SK-N-SH (cell line): ENCODE measurements at regions not wholly inside any gene's neighbourhood (a gene's known extent, or its start where the extent isn't known, plus 50 kb on each side); places are given as distances from the start of the nearest gene placed in this dataset.

Experiments
- CTCF ChIA-PET: fragments of 300-600, 350-600 bp; formaldehyde crosslinking; extraction: SDS; loops from one replicate; lab custom pipeline; 2021; lab: Yijun Ruan, JAX
- POLR2A ChIA-PET: fragments of 350-600 bp; sonication (Branson Sonifier 250); formaldehyde crosslinking; extraction: SDS; loops from one replicate; lab custom pipeline; 2020; ENCODE audit warnings: antibody characterized with exemption, inconsistent platforms; lab: Yijun Ruan, JAX
- DNase-seq: peaks from one replicate; pipeline ENCODE4 v3.0.0; 2012
- H2AFZ ChIP-seq: fragments of 200-600 bp; sonication (generic); 2 replicates; pipeline ENCODE4 v1.8.1; 2016; ENCODE audit warnings: antibody characterized with exemption, mild to moderate bottlenecking, low read depth
- H3F3A ChIP-seq: fragments of 200-600 bp; sonication (generic); replicated peaks from 2 replicates; pipeline ENCODE3; 2016; ENCODE audit warnings: antibody characterized with exemption, mild to moderate bottlenecking; ENCODE audit not compliant: insufficient read depth
- H3K27ac ChIP-seq, 2 experiments: fragments of 200-500 bp in 1 of 2; fragments of 200-600 bp in 1 of 2; sonication (Bioruptor generic) in 1 of 2; sonication (generic), shearing (Covaris generic) in 1 of 2; 2 replicates each; pipeline versions ENCODE4 v1.5.1 to v1.6.1; 2014 to 2016; ENCODE audit warnings: low read depth in 2 of 2, inconsistent platforms in 1 of 2, low read length in 1 of 2, mild to moderate bottlenecking in 1 of 2, mixed read lengths in 1 of 2
- H3K27me3 ChIP-seq: fragments of 200-600 bp; sonication (generic), shearing (Covaris generic); 2 replicates; pipeline ENCODE4 v1.6.1; 2016; ENCODE audit warnings: mixed run types; ENCODE audit not compliant: insufficient read depth
- H3K36me3 ChIP-seq, 2 experiments: fragments of 200-500 bp in 1 of 2; fragments of 200-600 bp in 1 of 2; sonication (Bioruptor generic) in 1 of 2; sonication (generic) in 1 of 2; replicated peaks in 1 of 2; 2 replicates each; pipeline versions ENCODE3 to v1.5.1; 2014 to 2016; ENCODE audit warnings: low read length in 1 of 2, mild to moderate bottlenecking in 1 of 2; ENCODE audit not compliant: insufficient read depth in 2 of 2, control insufficient read depth in 1 of 2
- H3K4me1 ChIP-seq, 2 experiments: fragments of 200-500 bp in 1 of 2; fragments of 200-600 bp in 1 of 2; sonication (Bioruptor generic) in 1 of 2; sonication (generic), shearing (Covaris generic) in 1 of 2; 2 replicates each; pipeline versions ENCODE4 v1.5.1 to v1.6.1; 2014 to 2016; ENCODE audit warnings: low read depth in 1 of 2, low read length in 1 of 2, mixed run types in 1 of 2; ENCODE audit not compliant: insufficient read depth in 2 of 2, control insufficient read depth in 1 of 2
- H3K4me2 ChIP-seq: fragments of 200-600 bp; sonication (generic), shearing (Covaris generic); 2 replicates; pipeline ENCODE4 v1.6.1; 2017; ENCODE audit warnings: mixed run types
- H3K4me3 ChIP-seq, 2 experiments: fragments of 200-500 bp in 1 of 2; fragments of 200-600 bp in 1 of 2; sonication (Bioruptor generic) in 1 of 2; sonication (generic), shearing (Covaris generic) in 1 of 2; 2 replicates each; pipeline versions ENCODE4 v1.5.1 to v1.8.1; 2014 to 2016; ENCODE audit warnings: low read depth in 2 of 2, inconsistent platforms in 1 of 2, low read length in 1 of 2, mild to moderate bottlenecking in 1 of 2, mixed read lengths in 1 of 2, moderate library complexity in 1 of 2
- H3K79me2 ChIP-seq: fragments of 200-600 bp; sonication (generic); 2 replicates; pipeline ENCODE4 v1.8.1; 2017; ENCODE audit warnings: mild to moderate bottlenecking; ENCODE audit not compliant: insufficient read depth
- H3K9ac ChIP-seq: fragments of 200-600 bp; sonication (generic); 2 replicates; pipeline ENCODE4 v1.6.1; 2017; ENCODE audit warnings: mixed run types
- H3K9me2 ChIP-seq: fragments of 200-600 bp; sonication (generic); 2 replicates; pipeline ENCODE4 v1.6.1; 2017; ENCODE audit warnings: mixed run types
- H3K9me3 ChIP-seq: fragments of 200-600 bp; sonication (generic); 2 replicates; pipeline ENCODE4 v1.6.1; 2017; ENCODE audit warnings: mixed run types, mild to moderate bottlenecking, moderate library complexity
- H4K20me1 ChIP-seq: fragments of 200-600 bp; sonication (generic); 2 replicates; pipeline ENCODE4 v1.6.1; 2017; ENCODE audit warnings: mild to moderate bottlenecking, mixed run types; ENCODE audit not compliant: insufficient read depth
- CTCF ChIP-seq: fragments of 200-600 bp; sonication (generic); IDR thresholded peaks from 2 replicates; pipeline ENCODE4 v1.6.1; 2017; ENCODE audit warnings: antibody characterized with exemption, mild to moderate bottlenecking, moderate library complexity
- EP300 ChIP-seq, 2 experiments: IDR thresholded peaks; 2 replicates each; pipeline versions ENCODE4 v1.4.0 to v1.6.1; 2012; ENCODE audit warnings: borderline replicate concordance in 1 of 2, low read depth in 1 of 2, low read length in 1 of 2
- FOXJ3 ChIP-seq: sonication (generic); formaldehyde crosslinking; IDR thresholded peaks from 2 replicates; pipeline ENCODE4 v1.5.1; 2020; ENCODE audit warnings: mild to moderate bottlenecking, missing genetic modification reagents
- FOXM1 ChIP-seq: IDR thresholded peaks from 2 replicates; pipeline ENCODE4 v1.4.0; 2012; ENCODE audit warnings: low read depth, mild to moderate bottlenecking
- GATA2 ChIP-seq: sonication (generic); formaldehyde crosslinking; IDR thresholded peaks from 2 replicates; pipeline ENCODE4 v1.5.0; 2020; ENCODE audit warnings: mild to moderate bottlenecking, missing genetic modification reagents
- JUND ChIP-seq: IDR thresholded peaks from 2 replicates; pipeline ENCODE4 v1.4.0; 2012
- MEF2A ChIP-seq: IDR thresholded peaks from 2 replicates; pipeline ENCODE4 v1.4.0; 2012; ENCODE audit warnings: low read depth, borderline replicate concordance
- MXI1 ChIP-seq: IDR thresholded peaks from 2 replicates; pipeline ENCODE4 v1.6.1; 2012; ENCODE audit warnings: mild to moderate bottlenecking, low read depth, low read length, improper control_type of control experiment
- NFIC ChIP-seq: IDR thresholded peaks from 2 replicates; pipeline ENCODE4 v1.4.0; 2012; ENCODE audit warnings: borderline replicate concordance
- PBX3 ChIP-seq: IDR thresholded peaks from 2 replicates; pipeline ENCODE4; 2012
- POLR2AphosphoS5 ChIP-seq: IDR thresholded peaks from 2 replicates; pipeline ENCODE4 v1.6.1; 2012; ENCODE audit warnings: low read depth, low read length
- RAD21 ChIP-seq: IDR thresholded peaks from 2 replicates; pipeline ENCODE4 v1.6.1; 2012; ENCODE audit warnings: mild to moderate bottlenecking, low read length
- REST ChIP-seq: IDR thresholded peaks from 2 replicates; pipeline ENCODE4 v1.6.1; 2012; ENCODE audit warnings: mild to moderate bottlenecking, low read depth, low read length, moderate library complexity
- RFX5 ChIP-seq: IDR thresholded peaks from 2 replicates; pipeline ENCODE4 v1.6.1; 2012; ENCODE audit warnings: mild to moderate bottlenecking, improper control_type of control experiment, low read length
- SIN3A ChIP-seq: IDR thresholded peaks from 2 replicates; pipeline ENCODE4 v1.6.1; 2012; ENCODE audit warnings: low read depth, mild to moderate bottlenecking, low read length, moderate library complexity, borderline replicate concordance
- SMC3 ChIP-seq: IDR thresholded peaks from 2 replicates; pipeline ENCODE4 v1.6.1; 2012; ENCODE audit warnings: low read depth, low read length, improper control_type of control experiment
- TCF12 ChIP-seq: IDR thresholded peaks from 2 replicates; pipeline ENCODE4 v1.4.0; 2012
- TEAD4 ChIP-seq: IDR thresholded peaks from 2 replicates; pipeline ENCODE4 v1.4.0; 2012; ENCODE audit warnings: mild to moderate bottlenecking, borderline replicate concordance; ENCODE audit not compliant: insufficient read depth
- USF1 ChIP-seq: IDR thresholded peaks from 2 replicates; pipeline ENCODE4 v1.4.0; 2012; ENCODE audit warnings: low read depth, borderline replicate concordance
- YY1 ChIP-seq: IDR thresholded peaks from 2 replicates; pipeline ENCODE4 v1.4.0; 2012; ENCODE audit warnings: low read depth, mild to moderate bottlenecking
- WGBS: methylation state at CpG from one replicate; pipeline ENCODE4 v1.1.6; 2017; ENCODE audit warnings: low lambda C conversion rate; 5-methylcytosine and 5-hydroxymethylcytosine counted together

GRCh38 chr3:3631114-3631513 is 168.1 kb upstream of the LRRN1 start:
- Histone ChIP-seq H3F3A (no peaks in the 10 kb centered on the region), H3K36me3 (no peaks in the 10 kb centered on the region), H3K9ac (no peak overlapping the region), H3K79me2 (no peaks in the 10 kb centered on the region)
- ChIA-PET POLR2A (no interaction called here), CTCF (no interaction called here)
- WGBS, result 11% methylated on average over 4 of the region's 4 CpGs
- TF ChIP-seq EP300 (IDR thresholded peaks at IDR 0.05; ENCODE audit: borderline replicate concordance in 1 of 2, low read depth in 1 of 2, low read length in 1 of 2) (no peak), SIN3A (no peak), TCF12 (no peak), FOXM1 (no peak), USF1 (no peak), POLR2AphosphoS5 (no peak), CTCF (no peak), RAD21 (no peak), YY1 (no peak), MEF2A (no peak), MXI1 (no peak), SMC3 (no peak), TEAD4 (no peak), JUND (no peak), FOXJ3 (CRISPR knock-in tag) (no peak), RFX5 (no peak), PBX3 (no peak), REST (no peak), NFIC (no peak), GATA2 (CRISPR knock-in tag) (no peak)
- TF ChIP-seq, all 33 proteins: peak for 0
- Histone ChIP-seq H4K20me1 (no peaks in the 10 kb centered on the region), H3K27me3 (no peaks in the 10 kb centered on the region), H3K27ac (no peak overlapping the region), H3K9me3 (no peaks in the 10 kb centered on the region), H3K4me1 (no peaks in the 10 kb centered on the region), H3K4me2 (no peak overlapping the region), H3K9me2 (no peaks in the 10 kb centered on the region), H2AFZ (no peak overlapping the region), H3K4me3 (no peak overlapping the region)
- no peak for DNase-seq
